Fibroblast of villous mesenchyme (primary cell): ENCODE measurements at regions not wholly inside any gene's neighbourhood (a gene's known extent, or its start where the extent isn't known, plus 50 kb on each side); places are given as distances from the start of the nearest gene placed in this dataset.
"Not testable (repeated sequence)": the region's sequence is repeated elsewhere in the genome, so short reads cannot be mapped to it uniquely, and the experiment has no call there.

ENCODE experiments used
- DNase-seq: peaks from one replicate; pipeline ENCODE4 v3.0.0-alpha.2; 2010; ENCODE audit warnings: low read depth
- H3K4me3 ChIP-seq: 2 replicates; pipeline ENCODE4 v1.5.1; 2011; ENCODE audit warnings: low read depth, mild to moderate bottlenecking, low read length
- CTCF ChIP-seq: IDR thresholded peaks from 2 replicates; pipeline ENCODE4 v1.5.1; 2012; ENCODE audit warnings: low read depth, mild to moderate bottlenecking, low read length; ENCODE audit not compliant: insufficient read depth

- no peak for DNase-seq
- H3K4me3 ChIP-seq, result no peak overlapping the region
- no peak for TF ChIP-seq CTCF
Observed at GRCh38 chr3:6367171-6367570, 493.7 kb upstream of the GRM7 start.

GRCh38 chr3:6392123-6392522, 468.8 kb upstream of the GRM7 start:
- no peak for DNase-seq
- TF ChIP-seq CTCF, result no peak
- no peak overlapping the region for H3K4me3 ChIP-seq

GRCh38 chr3:6394944-6395343, 466.0 kb upstream of the GRM7 start:
- H3K4me3 ChIP-seq, result no peak overlapping the region
- no peak for TF ChIP-seq CTCF
- no peak for DNase-seq

GRCh38 chr3:6396631-6397030, 464.3 kb upstream of the GRM7 start:
- no peak for DNase-seq
- H3K4me3 ChIP-seq, result no peak overlapping the region
- no peak for TF ChIP-seq CTCF

- H3K4me3 ChIP-seq, DNase-seq: not testable (repeated sequence)
Observed at GRCh38 chr3:6402666-6403065, 458.2 kb upstream of the GRM7 start.

- not testable (repeated sequence) for H3K4me3 ChIP-seq, DNase-seq
Observed at GRCh38 chr3:6406923-6407322, 454.0 kb upstream of the GRM7 start.

GRCh38 chr3:6416049-6416661, 444.8 kb upstream of the GRM7 start:
- no peak for DNase-seq
- no peak for TF ChIP-seq CTCF
- H3K4me3 ChIP-seq, result no peak overlapping the region

GRCh38 chr3:6417174-6417573, 443.7 kb upstream of the GRM7 start:
- no peak for DNase-seq
- H3K4me3 ChIP-seq, result no peak overlapping the region
- TF ChIP-seq CTCF, result no peak
